K562 (cell line): ENCODE measurements at regions not wholly inside any gene's neighbourhood (a gene's known extent, or its start where the extent isn't known, plus 50 kb on each side); places are given as distances from the start of the nearest gene placed in this dataset.

ENCODE experiments used
- ARNT ChIP-seq, 2 experiments: fragments of 450-650 bp; IDR thresholded peaks; 2 replicates each; pipeline ENCODE4 v1.6.1; 2016; ENCODE audit warnings: mild to moderate bottlenecking in 1 of 2
- CCAR2 ChIP-seq: fragments of 200-400 bp; formaldehyde crosslinking; IDR thresholded peaks from 2 replicates; pipeline ENCODE4 v1.6.1; 2017; ENCODE audit warnings: mild to moderate bottlenecking, low read depth, low read length
- CREB5 ChIP-seq: fragments of 250-450 bp; sonication (Bioruptor Pico); IDR thresholded peaks from 2 replicates; pipeline ENCODE4 v1.5.0; 2020; ENCODE audit warnings: mild to moderate bottlenecking
- CXXC5 ChIP-seq: fragments of 250-450 bp; sonication (Bioruptor Pico); IDR thresholded peaks from 2 replicates; pipeline ENCODE4 v1.8.0; 2022; ENCODE audit warnings: inconsistent platforms, mild to moderate bottlenecking, moderate library complexity
- FOXK2 ChIP-seq, 2 experiments: fragments of 450-650 bp; IDR thresholded peaks in 1 of 2; conservative IDR thresholded peaks in 1 of 2; 2 replicates each; pipeline ENCODE4 v1.6.1; 2016; ENCODE audit warnings: low read depth in 2 of 2, mild to moderate bottlenecking in 1 of 2
- GTF2E2 ChIP-seq: fragments of 200-800 bp; sonication (Bioruptor generic); IDR thresholded peaks from 2 replicates; pipeline ENCODE4 v1.6.1; 2016; ENCODE audit warnings: missing genetic modification characterization, missing compliant biosample characterization
- HDAC6 ChIP-seq: IDR thresholded peaks from 2 replicates; pipeline ENCODE4 v1.6.1; 2012; ENCODE audit warnings: low read depth, mild to moderate bottlenecking, control low read depth, inconsistent platforms, low read length, moderate library complexity
- KAT2B ChIP-seq: IDR thresholded peaks from one replicate; pipeline ENCODE4 v1.6.1; 2012; ENCODE audit warnings: low read depth, mild to moderate bottlenecking, control low read depth, inconsistent platforms, low read length, moderate library complexity
- KLF1 ChIP-seq: fragments of 450-650 bp; IDR thresholded peaks from 2 replicates; pipeline ENCODE4 v1.6.1; 2016; ENCODE audit warnings: missing genetic modification characterization, missing compliant biosample characterization
- PHF8 ChIP-seq: fragments of 200-600 bp; sonication (generic); IDR thresholded peaks from 2 replicates; pipeline ENCODE4 v1.6.1; 2012; ENCODE audit warnings: mixed run types, mild to moderate bottlenecking, inconsistent platforms, low read length, moderate library complexity, borderline replicate concordance
- RBM17 ChIP-seq: fragments of 200-400 bp; formaldehyde crosslinking; IDR thresholded peaks from 2 replicates; pipeline ENCODE4 v1.6.1; 2017; ENCODE audit warnings: low read depth, mild to moderate bottlenecking, low read length, borderline replicate concordance
- RNF2 ChIP-seq: sonication (generic); IDR thresholded peaks from 2 replicates; pipeline ENCODE4 v1.6.1; 2016
- TEAD1 ChIP-seq, 2 experiments: fragments of 450-650 bp in 1 of 2; sonication (generic) in 1 of 2; formaldehyde crosslinking; IDR thresholded peaks; 2 replicates each; pipeline versions ENCODE4 v1.4.0 to v1.8.0; 2020 to 2022; ENCODE audit warnings: mild to moderate bottlenecking in 2 of 2, missing genetic modification reagents in 1 of 2
- ZBTB17 ChIP-seq: fragments of 450-650 bp; formaldehyde crosslinking; IDR thresholded peaks from 2 replicates; pipeline ENCODE4 v1.4.0; 2020; ENCODE audit warnings: mild to moderate bottlenecking
- ZC3H11A ChIP-seq: IDR thresholded peaks from 2 replicates; pipeline ENCODE4 v1.6.1; 2012; ENCODE audit warnings: low read depth, low read length, improper control_type of control experiment
- ZFP91 ChIP-seq: sonication (generic); formaldehyde crosslinking; IDR thresholded peaks from 2 replicates; pipeline ENCODE4 v1.8.0; 2022; ENCODE audit warnings: mild to moderate bottlenecking, missing genetic modification reagents
- ZNF696 ChIP-seq: fragments of 250-450 bp; sonication (Bioruptor Pico); conservative IDR thresholded peaks from 2 replicates; pipeline ENCODE4 v1.4.0; 2020; ENCODE audit warnings: mild to moderate bottlenecking, moderate library complexity
- TF ChIP-seq, protein P1 (sequence below): fragments of 450-650 bp; formaldehyde crosslinking; IDR thresholded peaks from 2 replicates; pipeline ENCODE4 v1.4.0; 2020; ENCODE audit warnings: mild to moderate bottlenecking, moderate library complexity
- TF ChIP-seq, protein P2 (sequence below): sonication (generic); formaldehyde crosslinking; IDR thresholded peaks from 2 replicates; pipeline ENCODE4 v1.8.1; 2023; ENCODE audit warnings: mild to moderate bottlenecking, missing genetic modification reagents
- TF ChIP-seq, protein P3 (sequence below): fragments of 250-450 bp; sonication (Bioruptor Pico); IDR thresholded peaks from 2 replicates; pipeline ENCODE4 v1.4.0; 2020; ENCODE audit warnings: mild to moderate bottlenecking

DNA sequence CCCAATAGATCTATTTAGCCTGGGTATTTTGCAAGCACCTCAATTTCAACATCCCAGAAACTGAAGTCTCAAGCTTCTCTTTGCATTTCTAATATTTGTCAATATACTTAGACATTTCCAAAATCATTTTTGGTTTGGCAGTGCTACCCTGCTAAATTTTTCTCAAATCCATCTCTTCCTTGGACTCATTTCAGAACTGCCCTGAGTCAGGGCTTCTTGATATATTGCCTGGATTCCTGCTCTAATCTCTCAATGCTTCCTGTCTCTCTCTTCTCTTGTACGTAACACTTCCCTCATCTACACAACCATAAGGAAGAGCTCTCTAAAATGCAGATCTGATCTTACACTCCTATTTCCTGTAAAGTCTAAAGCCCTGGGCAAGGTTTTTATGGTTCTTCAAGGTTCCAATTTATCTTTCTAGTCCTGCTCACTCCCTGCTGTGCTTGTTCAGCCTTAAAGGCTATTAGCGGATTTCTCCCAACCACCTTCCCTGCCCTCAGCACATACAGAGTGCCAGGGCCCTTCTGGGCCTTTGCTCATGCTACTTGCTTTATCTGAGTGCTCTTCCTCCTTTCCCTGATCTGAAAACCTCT, 53.0 kb upstream of the MME start (continued):
- TF ChIP-seq ZFP91 (CRISPR knock-in tag) (no peak), TEAD1 (CRISPR knock-in tag; IDR thresholded peaks at IDR 0.05) (peak in 1 of 2 experiments; percentile 39; a peak in 1 of 4 replicates), KAT2B (no peak), PHF8 (no peak), CCAR2 (no peak), CXXC5 (CRISPR knock-in tag) (peak; percentile 54), ZC3H11A (no peak), RBM17 (no peak), ARNT (IDR thresholded peaks at IDR 0.05) (peak; percentile 28 to 62; a peak in 1 of 4 replicates), HDAC6 (no peak), KLF1 (tag) (no peak), RNF2 (peak; percentile 82), ZNF696 (CRISPR knock-in tag) (no peak), ZBTB17 (CRISPR knock-in tag) (0 out of 2 replicates have a peak, but pooled peaks have one; percentile 15), FOXK2 (conservative IDR thresholded peaks at IDR 0.05 in 1 of 2, IDR thresholded peaks at IDR 0.05 in 1 of 2; ENCODE audit: low read depth in 2 of 2) (no peak), GTF2E2 (no peak), CREB5 (no peak)
- TF ChIP-seq, protein P1, sequence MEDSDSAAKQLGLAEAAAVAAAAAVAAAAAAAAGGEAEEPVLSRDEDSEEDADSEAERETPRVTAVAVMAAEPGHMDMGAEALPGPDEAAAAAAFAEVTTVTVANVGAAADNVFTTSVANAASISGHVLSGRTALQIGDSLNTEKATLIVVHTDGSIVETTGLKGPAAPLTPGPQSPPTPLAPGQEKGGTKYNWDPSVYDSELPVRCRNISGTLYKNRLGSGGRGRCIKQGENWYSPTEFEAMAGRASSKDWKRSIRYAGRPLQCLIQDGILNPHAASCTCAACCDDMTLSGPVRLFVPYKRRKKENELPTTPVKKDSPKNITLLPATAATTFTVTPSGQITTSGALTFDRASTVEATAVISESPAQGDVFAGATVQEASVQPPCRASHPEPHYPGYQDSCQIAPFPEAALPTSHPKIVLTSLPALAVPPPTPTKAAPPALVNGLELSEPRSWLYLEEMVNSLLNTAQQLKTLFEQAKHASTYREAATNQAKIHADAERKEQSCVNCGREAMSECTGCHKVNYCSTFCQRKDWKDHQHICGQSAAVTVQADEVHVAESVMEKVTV (CRISPR knock-in tag): 0 out of 2 replicates have a peak, but pooled peaks have one; percentile 34
- TF ChIP-seq, protein P2, sequence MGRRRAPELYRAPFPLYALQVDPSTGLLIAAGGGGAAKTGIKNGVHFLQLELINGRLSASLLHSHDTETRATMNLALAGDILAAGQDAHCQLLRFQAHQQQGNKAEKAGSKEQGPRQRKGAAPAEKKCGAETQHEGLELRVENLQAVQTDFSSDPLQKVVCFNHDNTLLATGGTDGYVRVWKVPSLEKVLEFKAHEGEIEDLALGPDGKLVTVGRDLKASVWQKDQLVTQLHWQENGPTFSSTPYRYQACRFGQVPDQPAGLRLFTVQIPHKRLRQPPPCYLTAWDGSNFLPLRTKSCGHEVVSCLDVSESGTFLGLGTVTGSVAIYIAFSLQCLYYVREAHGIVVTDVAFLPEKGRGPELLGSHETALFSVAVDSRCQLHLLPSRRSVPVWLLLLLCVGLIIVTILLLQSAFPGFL (CRISPR knock-in tag): no peak
- TF ChIP-seq, protein P3, sequence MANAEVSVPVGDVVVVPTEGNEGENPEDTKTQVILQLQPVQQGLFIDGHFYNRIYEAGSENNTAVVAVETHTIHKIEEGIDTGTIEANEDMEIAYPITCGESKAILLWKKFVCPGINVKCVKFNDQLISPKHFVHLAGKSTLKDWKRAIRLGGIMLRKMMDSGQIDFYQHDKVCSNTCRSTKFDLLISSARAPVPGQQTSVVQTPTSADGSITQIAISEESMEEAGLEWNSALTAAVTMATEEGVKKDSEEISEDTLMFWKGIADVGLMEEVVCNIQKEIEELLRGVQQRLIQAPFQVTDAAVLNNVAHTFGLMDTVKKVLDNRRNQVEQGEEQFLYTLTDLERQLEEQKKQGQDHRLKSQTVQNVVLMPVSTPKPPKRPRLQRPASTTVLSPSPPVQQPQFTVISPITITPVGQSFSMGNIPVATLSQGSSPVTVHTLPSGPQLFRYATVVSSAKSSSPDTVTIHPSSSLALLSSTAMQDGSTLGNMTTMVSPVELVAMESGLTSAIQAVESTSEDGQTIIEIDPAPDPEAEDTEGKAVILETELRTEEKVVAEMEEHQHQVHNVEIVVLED (CRISPR knock-in tag): 0 out of 2 replicates have a peak, but pooled peaks have one; percentile 16
